HepG2 (cell line): ENCODE measurements at regions not wholly inside any gene's neighbourhood (a gene's known extent, or its start where the extent isn't known, plus 50 kb on each side); places are given as distances from the start of the nearest gene placed in this dataset.

Source experiments
- ATAC-seq: fragments of 200-7000 bp; cut with Tn5 transposase; 3 replicates; pipeline ENCODE4 v1.9.1; 2020; ENCODE audit warnings: mild to moderate bottlenecking, moderate library complexity
- BruUV-seq: library from RNA; stranded (reverse); fragments of 400-500 nt; replicated peaks from 2 replicates; lab custom pipeline; 2021; lab: Mats Ljungman, UMichigan
- CTCF ChIA-PET: fragments of 300-600 bp; formaldehyde crosslinking; extraction: SDS; loops from one replicate; lab custom pipeline; 2021; ENCODE audit warnings: low total read pairs, inconsistent platforms, low intra/inter-chr PET ratio; lab: Yijun Ruan, JAX
- POLR2A ChIA-PET: fragments of 350-600 bp; sonication (Branson Sonifier 250); formaldehyde crosslinking; loops from one replicate; lab custom pipeline; 2020; ENCODE audit warnings: antibody characterized with exemption, inconsistent platforms; lab: Yijun Ruan, JAX
- DNase-seq: peaks from one replicate; pipeline ENCODE4 v3.0.0-alpha.2; 2015; ENCODE audit warnings: low spot score
- FAIRE-seq: peaks from 3 replicates; lab custom pipeline; 2011; peaks lifted over from hg19 to GRCh38; lab: Jason Lieb, UNC
- H2AFZ ChIP-seq: one replicate; pipeline ENCODE4 v1.6.1; 2011; ENCODE audit warnings: low read length, inconsistent platforms
- H3K27ac ChIP-seq: fragments of 300-600 bp; 3 replicates; pipeline ENCODE4 v1.8.0; 2011; ENCODE audit warnings: mixed run types, mild to moderate bottlenecking, mixed read lengths, low read length, inconsistent platforms; ENCODE audit not compliant: insufficient read depth; ENCODE audit errors: extremely low read length
- H3K27me3 ChIP-seq, 2 experiments: fragments of 200-600 bp in 1 of 2; 2 replicates in 1 of 2; 3 replicates in 1 of 2; pipeline versions ENCODE4 v1.6.0 to v1.8.0; 2011; ENCODE audit warnings: low read length in 2 of 2, mild to moderate bottlenecking in 2 of 2, moderate library complexity in 2 of 2, inconsistent platforms in 1 of 2; ENCODE audit not compliant: insufficient read depth in 2 of 2, control insufficient read depth in 1 of 2
- H3K36me3 ChIP-seq, 2 experiments: fragments of 200-600 bp in 1 of 2; replicated peaks in 1 of 2; 2 replicates in 1 of 2; 3 replicates in 1 of 2; pipeline versions ENCODE4 v1.5.1 to v1.8.0; 2011; ENCODE audit warnings: low read length in 2 of 2, inconsistent platforms in 1 of 2; ENCODE audit not compliant: insufficient read depth in 2 of 2, control insufficient read depth in 1 of 2
- H3K4me1 ChIP-seq: 2 replicates; pipeline ENCODE4 v1.5.1; 2012; ENCODE audit warnings: low read length, inconsistent platforms; ENCODE audit not compliant: insufficient read depth
- H3K4me2 ChIP-seq: 2 replicates; pipeline ENCODE4 v1.6.0; 2011; ENCODE audit warnings: low read depth, low read length, inconsistent platforms
- H3K4me3 ChIP-seq, 3 experiments: fragments of 200-600 bp in 1 of 3; sonication (generic), shearing (Covaris generic) in 1 of 3; replicated peaks in 1 of 3; 2 replicates each; pipeline ENCODE4 v1.5.1; 2011 to 2016; ENCODE audit warnings: low read length in 3 of 3, inconsistent platforms in 2 of 3, low read depth in 2 of 3, mild to moderate bottlenecking in 2 of 3, control low read depth in 1 of 3, mixed read lengths in 1 of 3; ENCODE audit not compliant: insufficient read depth in 1 of 3
- H3K79me2 ChIP-seq: one replicate; pipeline ENCODE4 v1.6.1; 2011; ENCODE audit warnings: low read length, inconsistent platforms; ENCODE audit not compliant: insufficient read depth
- H3K9ac ChIP-seq: 2 replicates; pipeline ENCODE4 v1.6.0; 2011; ENCODE audit warnings: mild to moderate bottlenecking, low read depth, low read length, inconsistent platforms; ENCODE audit not compliant: insufficient read depth
- H3K9me3 ChIP-seq: 2 replicates; pipeline ENCODE4 v1.5.1; 2012; ENCODE audit warnings: mild to moderate bottlenecking, low read length
- H4K20me1 ChIP-seq: 2 replicates; pipeline ENCODE4 v1.6.0; 2011; ENCODE audit warnings: inconsistent platforms, mild to moderate bottlenecking, low read length, moderate library complexity; ENCODE audit not compliant: insufficient read depth
- BCL3 ChIP-seq: sonication (generic); formaldehyde crosslinking; IDR thresholded peaks from 2 replicates; pipeline ENCODE4 v1.5.1; 2020; ENCODE audit warnings: mild to moderate bottlenecking, missing genetic modification reagents, moderate library complexity
- KLF9 ChIP-seq: IDR thresholded peaks from 2 replicates; pipeline ENCODE4 v1.6.1; 2016; ENCODE audit warnings: low read depth
- PCBP1 ChIP-seq: fragments of 200-400 bp; formaldehyde crosslinking; IDR thresholded peaks from 2 replicates; pipeline ENCODE4 v1.6.1; 2017; ENCODE audit warnings: mild to moderate bottlenecking, low read depth, low read length, borderline replicate concordance
- ZNF264 ChIP-seq: sonication (generic); formaldehyde crosslinking; IDR thresholded peaks from 2 replicates; pipeline ENCODE4 v1.4.0; 2020; ENCODE audit warnings: missing genetic modification reagents
- ZNF331 ChIP-seq: sonication (generic); formaldehyde crosslinking; IDR thresholded peaks from 2 replicates; pipeline ENCODE4 v1.4.0; 2020; ENCODE audit warnings: missing genetic modification reagents
- ZNF619 ChIP-seq: sonication (generic); formaldehyde crosslinking; IDR thresholded peaks from 2 replicates; pipeline ENCODE4 v1.4.0; 2020; ENCODE audit warnings: mild to moderate bottlenecking, missing genetic modification reagents
- WGBS: methylation state at CpG from one replicate; pipeline ENCODE4 v1.1.6; 2017; ENCODE audit warnings: low lambda C conversion rate; 5-methylcytosine and 5-hydroxymethylcytosine counted together
- in situ Hi-C: cut with HindIII; loops from 2 replicates; pipeline ENCODE4 v1.10.0; 2017; ENCODE audit warnings: low pct_unique_long_range_greater_than_20kb; ENCODE audit not compliant: extremely low pct_ligation_motif_present
- intact Hi-C: fragments of 100-400 bp; cut with micrococcal nuclease; formaldehyde crosslinking; loops from one replicate; pipeline ENCODE4 v1.10.0; 2022; ENCODE audit not compliant: unreplicated experiment

DNA sequence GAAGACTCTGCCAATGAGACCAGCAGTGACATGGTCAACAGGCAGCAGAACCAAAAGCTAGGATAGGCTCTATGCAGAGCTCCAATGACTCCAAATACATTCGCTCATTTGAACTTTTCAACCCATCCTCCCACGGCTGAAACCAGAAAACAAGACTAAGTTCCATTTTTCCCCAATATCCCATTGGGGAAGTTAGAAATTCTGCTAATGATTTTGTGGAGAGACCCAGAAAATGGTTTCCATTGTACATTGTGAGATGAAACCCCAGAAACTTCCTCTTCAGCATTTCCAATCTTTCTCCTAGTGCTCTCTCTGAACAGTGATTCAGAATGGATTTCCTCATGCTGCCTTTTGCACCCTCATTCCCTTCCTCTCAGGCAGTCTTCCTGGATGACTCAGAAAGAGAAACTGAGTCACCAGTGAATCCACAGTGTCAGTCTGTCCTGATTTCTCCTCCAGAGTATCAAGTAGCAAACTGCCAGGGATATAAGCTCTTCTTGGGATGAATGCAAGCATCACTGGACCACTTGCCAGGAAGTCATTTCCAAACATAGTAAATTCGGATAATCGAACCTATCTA is 467.7 kb upstream of the ID2 start:
- Histone ChIP-seq H3K27ac (no peak overlapping the region), H2AFZ (no peak overlapping the region), H3K4me2 (no peak overlapping the region), H3K36me3 (no peaks in the 10 kb centered on the region), H3K4me3 (no peak overlapping the region), H3K27me3 (peaks cover 1 to 24% of the 10 kb centered on the region in 2 experiments; a peak in 3 of 5 replicates), H4K20me1 (no peaks in the 10 kb centered on the region), H3K4me1 (no peaks in the 10 kb centered on the region), H3K9me3 (peaks cover 11% of the 10 kb centered on the region), H3K79me2 (no peaks in the 10 kb centered on the region), H3K9ac (no peak overlapping the region)
- in situ Hi-C loops: no loop called here
- ATAC-seq (no peak), DNase-seq (no peak), FAIRE-seq (no peak)
- intact Hi-C loops: no loop called here
- CTCF ChIA-PET: no interaction called here
- WGBS: 42% methylated on average over 4 of the region's 4 CpGs
- TF ChIP-seq KLF9 (no peak), ZNF264 (no peak), ZNF619 (CRISPR knock-in tag) (no peak), ZNF331 (CRISPR knock-in tag) (no peak), BCL3 (CRISPR knock-in tag) (no peak)
- no TSS peak for BruUV-seq
- POLR2A ChIA-PET: no interaction called here

DNA sequence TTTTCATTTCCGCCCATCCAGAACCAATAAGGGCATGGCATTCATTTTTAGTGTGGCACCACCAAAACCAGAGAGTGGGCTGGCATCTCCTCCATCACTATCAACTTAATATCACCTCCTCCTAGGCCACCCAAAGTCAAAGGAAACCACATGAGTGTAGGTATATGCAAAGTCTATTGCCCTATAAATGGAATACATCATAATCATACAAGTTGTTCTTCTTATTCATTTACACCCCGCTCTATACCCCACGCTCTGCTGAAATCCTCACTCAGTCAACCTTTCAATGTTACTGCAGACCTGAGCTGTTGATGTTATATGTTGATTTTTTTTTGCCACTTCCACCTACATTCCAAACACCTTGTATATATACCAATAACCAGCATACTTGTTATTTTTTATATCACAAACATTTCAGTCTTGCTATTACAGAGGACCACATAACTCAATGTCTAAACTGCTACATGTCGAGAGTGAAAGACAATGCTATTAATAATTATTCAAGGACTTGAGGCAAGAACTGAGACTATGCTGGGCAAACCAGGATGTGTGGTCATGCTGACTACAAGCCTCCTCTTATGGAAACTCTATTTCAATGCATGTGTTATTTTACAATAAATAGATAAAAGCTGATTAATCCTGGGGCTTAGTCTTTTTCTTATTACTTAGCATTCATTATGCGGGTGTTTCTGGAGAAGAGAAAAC is 466.5 kb upstream of the ID2 start:
- H3K79me2 ChIP-seq: no peaks in the 10 kb centered on the region
- in situ Hi-C loops (no loop called here), intact Hi-C loops (no loop called here)
- CTCF ChIA-PET: no interaction called here
- no peak overlapping the region for H3K9ac ChIP-seq
- WGBS: 58% methylated on average over 5 of the region's 5 CpGs
- no peak overlapping the region for H3K27ac ChIP-seq
- DNase-seq (no peak), FAIRE-seq (no peak), ATAC-seq (no peak)
- peaks cover under 1% of the 10 kb centered on the region; the same call in 1 of the 2 replicates for H3K9me3 ChIP-seq
- POLR2A ChIA-PET: no interaction called here
- no peak overlapping the region for H2AFZ ChIP-seq
- no peak overlapping the region for H3K4me2 ChIP-seq
- no peak overlapping the region for H3K4me3 ChIP-seq
- TF ChIP-seq PCBP1: no peak
- H3K36me3 ChIP-seq: no peaks in the 10 kb centered on the region
- no TSS peak for BruUV-seq
- H3K27me3 ChIP-seq: peaks cover 1 to 36% of the 10 kb centered on the region in 2 experiments; a peak in 3 of 5 replicates
- no peaks in the 10 kb centered on the region for H3K4me1 ChIP-seq
- H4K20me1 ChIP-seq: no peaks in the 10 kb centered on the region
